ENCODE measurements at regions not wholly inside any gene's neighbourhood (a gene's known extent, or its start where the extent isn't known, plus 50 kb on each side); places are given as distances from the start of the nearest gene placed in this dataset.
A peak's percentile ranks its signal among the peaks of the same experiment; 100 is the strongest.

DNA sequence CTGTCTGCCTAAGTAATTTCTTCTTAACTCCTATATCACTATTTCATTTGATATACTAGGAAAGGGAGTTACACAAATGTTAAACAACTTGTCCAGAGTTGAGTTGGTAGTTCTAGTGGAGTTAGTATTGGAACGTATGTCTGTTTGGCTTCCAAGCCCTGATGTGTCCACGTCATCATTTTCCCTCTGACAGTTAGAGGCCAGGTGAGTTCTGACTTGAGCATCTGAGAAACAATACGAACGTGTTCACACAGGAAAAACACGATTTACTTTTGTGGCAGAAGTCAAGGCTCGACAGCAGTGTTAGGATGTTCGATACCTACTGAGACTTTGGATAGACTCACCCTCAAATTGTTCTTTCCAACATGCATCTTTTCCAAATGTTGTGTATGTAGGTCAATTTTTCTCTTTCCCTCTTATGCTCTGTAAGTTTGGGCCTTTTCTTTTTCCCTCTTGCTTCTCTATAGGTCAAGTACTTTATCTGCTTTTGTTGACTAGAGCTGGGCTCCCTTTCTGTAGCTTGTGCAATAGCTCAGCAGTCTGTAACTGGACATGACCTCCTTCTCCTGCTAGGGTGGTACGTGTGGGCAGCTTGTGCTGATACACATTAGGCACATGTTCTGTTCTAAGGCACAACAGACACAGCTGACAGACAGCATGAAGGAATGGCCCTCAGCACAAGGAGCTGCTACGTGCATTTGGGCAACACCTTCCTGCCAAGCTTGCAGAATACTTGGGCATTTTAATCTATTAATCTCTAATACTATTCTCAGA is 222.9 kb downstream of the PTEN start:
- no peak for DNase-seq

- DNase-seq, result no peak
Measured at GRCh38 chr10:88088441-88089340, 225.3 kb downstream of the PTEN start.

- DNase-seq, result no peak
Measured at GRCh38 chr10:88089498-88089897, 226.1 kb downstream of the PTEN start.

DNA sequence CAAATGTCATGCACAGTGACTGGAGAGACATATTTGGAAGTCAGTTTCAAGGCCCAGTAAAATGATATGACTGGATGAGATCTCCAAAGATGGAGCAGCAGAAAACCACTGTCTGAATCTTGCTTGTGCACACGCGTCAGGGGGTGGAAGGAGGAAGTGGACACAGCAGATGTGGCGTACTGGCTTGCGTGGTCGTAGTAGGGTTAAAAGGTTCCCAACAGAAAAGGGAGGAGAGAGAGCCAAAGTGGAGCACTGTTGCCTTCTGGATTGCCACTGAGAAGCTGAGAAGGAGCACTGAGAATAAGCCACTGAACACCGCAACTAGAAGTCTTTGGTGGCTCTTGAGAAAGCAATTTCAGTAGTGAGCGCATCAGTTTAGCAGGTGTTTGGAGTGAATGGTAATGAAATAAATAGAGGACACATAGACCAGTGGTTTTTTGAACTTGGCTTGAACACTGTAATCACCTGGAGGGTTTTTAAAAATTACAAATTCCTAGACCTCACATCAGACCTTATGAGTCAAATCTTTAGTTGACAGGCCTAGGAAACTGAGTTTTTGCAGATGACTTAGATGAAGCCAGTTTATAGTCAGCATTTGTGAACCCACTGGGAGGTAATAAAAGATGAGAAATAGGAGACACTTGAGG is 227.3 kb downstream of the PTEN start:
- DNase-seq, result no peak

DNA sequence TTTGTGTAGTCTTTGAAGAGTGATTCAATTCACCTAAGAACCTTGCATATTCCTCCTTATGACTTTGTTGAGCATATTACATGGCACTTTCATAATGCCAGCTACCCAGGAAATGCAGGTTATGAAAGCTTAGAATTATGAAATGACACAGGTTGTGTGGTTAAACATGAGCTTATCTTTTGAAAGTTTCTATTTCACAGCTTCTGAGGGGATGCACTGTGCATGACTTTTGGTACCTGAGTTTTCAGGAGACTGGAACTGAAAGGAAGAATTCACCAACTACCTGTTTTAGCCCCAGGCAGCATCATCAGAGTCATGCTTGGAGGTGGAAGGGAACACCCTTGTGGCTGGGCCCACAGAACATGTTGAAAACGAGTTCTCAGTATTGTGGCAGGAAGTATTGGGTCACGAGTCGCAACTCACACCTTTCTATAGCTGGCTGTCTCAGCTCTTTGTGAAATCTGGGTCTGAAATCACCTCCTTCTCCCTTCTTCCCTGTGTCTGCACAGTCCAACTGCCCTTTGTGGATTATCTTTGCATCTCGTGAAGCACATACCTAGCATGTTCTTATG is 228.2 kb downstream of the PTEN start:
- DNase-seq, result no peak

DNA sequence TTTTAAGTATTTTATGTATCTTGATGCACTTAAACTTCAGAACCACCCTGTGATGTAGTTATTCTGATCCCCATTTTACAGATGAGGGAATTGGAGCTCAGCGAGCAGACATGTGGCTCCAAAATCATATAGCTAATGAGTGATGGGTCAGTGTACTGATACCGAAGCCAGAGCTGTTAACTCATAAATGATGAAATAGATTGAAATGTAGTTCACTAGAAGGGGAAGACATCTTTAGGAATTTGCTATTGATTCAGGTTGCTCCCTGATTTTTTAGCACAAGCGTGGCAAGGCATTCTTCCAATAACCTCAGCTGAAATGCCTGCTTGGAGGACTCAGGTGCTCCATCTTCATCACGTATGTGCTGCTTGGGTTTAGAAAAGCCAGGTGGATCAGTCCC is 228.8 kb downstream of the PTEN start:
- no peak for DNase-seq

DNA sequence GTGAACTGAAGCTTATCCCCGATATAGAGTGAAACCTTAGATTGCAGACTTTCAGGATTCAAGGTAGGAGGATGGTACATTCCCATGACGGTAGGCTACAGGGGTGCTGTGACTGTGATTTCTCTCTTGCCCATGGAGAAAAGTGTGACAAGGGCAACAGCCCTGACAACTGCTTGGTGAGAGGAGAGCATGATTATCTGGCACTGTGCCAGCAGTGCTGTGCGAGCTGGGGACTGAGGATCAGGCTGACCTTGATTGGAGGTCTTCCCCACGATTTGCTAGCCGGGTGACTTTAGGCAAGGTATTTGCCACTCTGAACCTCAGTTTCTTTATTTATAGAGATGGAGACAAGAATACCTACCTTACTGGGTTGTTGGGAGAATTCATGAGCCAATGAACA is 229.5 kb downstream of the PTEN start:
- no peak for DNase-seq

DNA sequence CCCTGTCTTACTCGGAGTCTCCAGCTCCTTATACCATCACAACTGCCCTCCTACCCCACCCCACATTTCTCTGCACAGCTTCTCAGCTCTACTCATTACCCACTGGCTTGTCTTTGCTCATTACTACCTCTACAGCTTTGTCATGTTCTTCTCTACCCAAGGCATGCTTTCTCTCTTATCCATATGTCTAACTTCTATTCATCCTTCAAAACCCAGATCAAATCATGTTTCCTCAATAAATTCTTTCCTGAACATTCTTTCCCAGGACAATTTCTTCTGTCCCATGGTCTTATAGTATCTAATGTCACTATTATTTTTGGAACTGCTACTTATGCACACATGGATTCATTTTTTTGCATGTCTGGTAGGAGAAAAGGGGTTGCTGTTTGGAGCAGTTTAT is 231.4 kb downstream of the PTEN start:
- no peak for DNase-seq

- DNase-seq, result no peak
Measured at GRCh38 chr10:88095223-88095721, 231.8 kb downstream of the PTEN start.

DNA sequence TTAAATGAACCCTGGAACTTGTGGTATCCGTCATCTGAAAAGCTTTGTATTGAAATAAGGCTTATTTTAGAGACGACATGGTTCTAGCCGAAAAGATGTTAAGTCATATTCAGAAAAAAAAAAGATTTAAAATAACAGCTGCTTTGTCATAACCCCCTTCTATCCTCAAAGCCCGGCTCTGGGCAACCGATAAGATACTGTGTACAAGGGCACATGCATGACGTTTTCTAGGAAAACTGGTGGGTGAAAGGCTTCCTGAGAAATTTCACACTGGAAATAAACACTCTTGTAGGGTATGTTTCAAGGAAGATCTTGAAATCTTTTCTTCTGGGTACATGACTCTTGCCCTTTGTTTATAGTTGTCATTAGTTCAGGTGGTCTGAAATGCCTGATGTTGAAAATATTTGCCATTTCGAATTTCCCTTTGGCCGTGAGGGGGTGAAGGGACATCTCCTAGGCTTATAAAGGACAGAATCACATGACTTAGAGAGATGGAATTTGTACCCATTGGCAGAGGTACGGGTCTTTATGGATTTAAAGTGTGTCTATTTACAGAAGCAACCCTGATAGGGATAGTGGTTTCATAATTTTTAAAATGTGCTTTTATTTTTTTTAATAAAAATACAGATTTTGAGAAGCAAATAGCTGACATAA is 232.5 kb downstream of the PTEN start:
- no peak for DNase-seq

DNA sequence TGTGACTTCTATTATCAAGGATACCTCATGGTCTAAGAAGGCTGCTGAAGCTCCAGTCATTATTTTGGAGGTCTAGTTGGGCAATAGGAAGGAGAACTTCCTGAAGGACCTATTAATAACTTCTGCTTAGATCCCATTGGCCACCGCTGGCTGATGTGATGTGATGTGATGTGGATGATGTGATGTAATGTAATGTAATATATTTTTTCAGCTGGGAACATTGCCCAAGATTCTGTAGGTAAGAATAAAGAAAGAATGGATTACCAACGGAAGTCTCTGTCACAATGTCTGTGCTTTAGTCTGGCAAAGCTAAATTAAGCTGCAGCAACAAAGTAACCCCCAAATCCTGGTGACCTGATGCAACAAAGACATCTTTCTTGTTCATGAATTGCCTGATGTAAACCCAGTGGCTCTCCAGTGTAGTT is 233.7 kb downstream of the PTEN start:
- no peak for DNase-seq

DNA sequence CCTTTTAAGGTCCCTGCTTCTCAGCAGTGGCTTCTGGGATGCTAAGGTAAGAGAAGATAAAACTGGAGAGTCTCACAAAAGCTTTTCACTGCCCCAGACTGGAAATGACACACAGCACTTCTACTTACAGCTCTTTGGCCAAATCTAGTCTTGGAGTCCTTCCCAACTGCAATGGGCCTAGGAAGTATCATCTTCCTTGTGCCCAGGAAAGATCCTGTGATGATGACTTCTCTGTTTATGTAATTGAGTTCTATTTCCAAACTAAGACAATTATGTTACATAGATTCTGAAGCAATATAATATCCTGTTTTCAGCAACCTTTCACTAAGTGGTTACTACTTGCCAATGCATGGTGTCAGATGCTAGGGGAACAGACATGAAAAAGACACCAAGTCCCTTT is 234.1 kb downstream of the PTEN start:
- DNase-seq, result no peak

DNA sequence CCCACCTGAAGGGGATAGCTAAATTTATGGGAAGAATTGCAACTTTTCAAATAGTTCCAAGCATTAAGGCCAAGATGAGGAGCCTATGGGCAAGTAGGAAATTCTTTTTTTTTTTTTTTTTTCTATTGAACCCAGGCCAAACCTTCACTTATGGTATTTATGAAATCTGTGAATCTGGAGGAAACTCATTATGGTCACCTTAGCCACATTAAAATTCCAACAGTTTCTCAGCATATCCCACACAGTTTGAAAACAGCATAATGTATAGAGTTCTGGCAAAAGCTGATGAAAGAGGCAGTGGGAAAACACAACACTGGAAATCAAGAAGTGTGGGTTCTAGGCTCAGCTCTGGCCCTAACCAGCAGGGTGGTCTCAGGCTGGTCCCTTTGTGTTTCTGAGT is 236.9 kb downstream of the PTEN start:
- no peak for DNase-seq

DNA sequence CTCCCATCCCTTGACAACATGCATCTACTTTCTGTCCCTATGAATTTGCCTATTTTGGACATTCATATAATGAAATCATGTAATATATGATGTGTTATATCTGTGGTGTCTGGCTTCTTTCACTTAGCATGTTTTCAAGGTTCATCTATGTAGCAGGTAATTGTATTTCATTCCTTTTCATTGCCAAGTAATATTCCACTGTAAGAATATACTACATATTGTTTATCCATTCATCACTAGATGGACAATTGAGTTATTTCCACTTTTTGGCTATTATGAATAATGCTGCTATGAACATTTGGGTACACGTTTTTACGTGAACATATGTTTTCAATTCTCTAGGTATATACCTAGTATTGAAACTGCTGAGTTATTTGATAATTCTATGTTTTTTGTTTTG is 238.2 kb downstream of the PTEN start:
- no peak for DNase-seq

DNA sequence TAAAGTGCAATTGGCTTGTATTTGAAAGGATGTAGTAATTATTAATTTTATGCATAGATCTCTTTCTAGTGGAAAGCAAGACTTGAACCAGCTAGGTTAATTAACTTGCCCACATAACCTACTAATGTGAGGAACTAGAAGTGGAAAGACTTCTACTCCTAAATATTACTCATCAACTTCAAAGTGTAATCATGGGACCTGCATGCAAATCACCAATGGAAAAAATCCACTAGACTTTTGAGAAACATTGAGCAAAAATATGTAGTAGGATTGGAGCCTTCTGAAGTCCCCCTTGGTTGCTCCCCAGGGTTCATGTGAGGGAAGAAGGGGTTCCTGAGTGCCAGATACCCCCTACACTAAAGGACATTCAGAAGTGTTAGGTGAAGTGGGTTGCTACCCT is 240.2 kb downstream of the PTEN start:
- no peak for DNase-seq

- no peak for DNase-seq
Measured at GRCh38 chr10:88104223-88104622, 240.8 kb downstream of the PTEN start.

- DNase-seq, result peak in 1 of 2 donors; percentile 16
Measured at GRCh38 chr10:88106366-88106765, 242.9 kb downstream of the PTEN start.

DNA sequence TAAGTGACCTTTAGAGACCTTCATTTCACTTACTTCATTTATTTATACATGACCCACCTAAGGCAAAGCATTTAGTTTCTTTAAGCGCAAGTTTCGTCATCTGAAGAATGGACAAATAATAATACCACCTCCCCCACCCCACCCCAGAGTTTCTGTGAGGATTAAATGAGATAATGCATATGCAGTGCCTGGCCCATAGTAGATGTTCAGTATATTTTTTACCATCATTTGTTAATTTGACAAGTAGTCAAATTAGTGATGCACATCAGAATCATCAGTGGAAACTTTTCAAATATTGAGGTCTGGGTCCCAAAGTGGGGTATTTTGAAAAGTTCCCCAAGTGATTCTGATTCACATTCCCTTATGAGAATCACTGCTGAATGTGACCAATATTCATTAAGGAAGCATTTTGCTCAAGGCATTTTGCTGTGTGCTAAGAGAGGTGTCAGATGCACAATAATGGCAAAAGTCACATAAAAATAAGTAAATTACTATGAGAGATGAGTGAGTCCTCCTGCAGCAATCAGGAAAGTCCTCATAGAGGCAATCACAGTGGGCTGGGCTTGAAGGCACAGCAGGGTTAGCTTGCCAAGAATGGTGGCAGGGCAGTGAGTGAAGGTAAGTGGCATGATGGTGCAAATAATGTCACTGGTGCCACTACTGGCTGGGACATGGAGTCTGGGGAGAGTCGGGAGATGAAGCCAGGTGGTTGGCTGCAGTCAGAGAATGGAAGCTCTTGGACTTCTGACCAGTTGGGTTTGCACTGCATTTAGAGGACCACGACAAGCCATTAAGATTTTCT is 244.1 kb downstream of the PTEN start:
- no peak for DNase-seq

DNA sequence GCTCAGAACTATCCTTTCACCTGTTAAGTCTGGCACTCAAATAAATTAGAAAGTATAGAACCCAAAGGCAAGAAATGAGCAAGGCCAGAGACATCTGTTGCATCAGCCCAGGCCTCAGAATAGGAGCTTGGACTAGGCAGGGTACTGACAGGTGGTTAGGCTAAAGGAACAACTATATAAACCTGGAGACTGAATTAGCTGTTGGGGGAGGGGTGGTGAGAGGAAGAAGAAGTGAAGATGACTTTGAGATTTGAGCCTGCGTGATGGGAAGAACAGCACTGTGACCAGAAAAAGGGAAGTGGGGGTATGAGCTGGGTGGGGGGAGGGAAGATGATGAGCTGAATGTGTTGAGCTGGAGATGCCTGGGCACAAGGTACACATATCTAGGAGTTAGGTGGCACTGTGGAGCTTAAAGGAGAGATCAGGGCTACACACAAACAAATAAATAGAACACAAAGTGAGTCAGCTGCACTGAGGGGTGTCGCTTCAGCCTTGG is 244.7 kb downstream of the PTEN start:
- no peak for DNase-seq

DNA sequence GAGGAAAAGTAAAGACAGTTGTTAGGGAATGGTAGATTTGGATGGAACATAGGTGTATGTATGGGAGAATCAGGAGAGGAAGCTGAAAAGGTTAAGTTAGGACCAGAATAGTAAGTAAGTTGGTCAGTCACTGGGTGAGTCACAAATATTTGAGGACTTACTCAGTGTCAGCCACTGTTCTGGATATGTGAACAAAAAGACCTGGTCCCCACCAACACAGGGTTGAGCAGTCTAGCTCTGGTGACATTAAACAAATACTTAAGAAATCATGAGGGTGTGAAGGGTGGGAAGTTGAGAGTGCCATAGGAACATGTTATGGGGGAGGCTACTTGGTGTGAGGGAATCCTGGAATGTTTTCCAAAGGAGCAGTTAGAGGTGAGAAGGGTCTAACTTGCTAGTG is 246.9 kb downstream of the PTEN start:
- no peak for DNase-seq

DNA sequence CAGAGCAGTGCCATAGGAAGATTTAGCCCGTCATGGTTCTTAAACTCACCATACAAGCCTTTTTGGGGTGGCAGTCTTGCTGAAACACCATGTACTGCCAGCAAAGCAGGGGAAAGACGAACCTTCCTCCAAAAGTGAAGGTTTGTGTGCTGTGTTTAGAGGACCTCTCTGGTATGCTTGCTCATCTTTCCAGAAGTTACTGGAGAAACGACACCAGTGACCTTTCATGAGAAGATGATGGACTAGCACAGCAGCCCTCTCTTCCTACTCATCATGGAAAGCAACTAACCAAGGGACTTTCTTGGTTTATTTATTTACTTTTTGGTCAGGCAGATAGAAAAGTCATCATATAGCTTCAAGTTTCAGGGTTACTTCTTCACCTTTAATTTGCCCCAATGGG is 247.4 kb downstream of the PTEN start:
- no peak for DNase-seq
